ENCODE measurements at regions not wholly inside any gene's neighbourhood (a gene's known extent, or its start where the extent isn't known, plus 50 kb on each side); places are given as distances from the start of the nearest gene placed in this dataset.

DNA sequence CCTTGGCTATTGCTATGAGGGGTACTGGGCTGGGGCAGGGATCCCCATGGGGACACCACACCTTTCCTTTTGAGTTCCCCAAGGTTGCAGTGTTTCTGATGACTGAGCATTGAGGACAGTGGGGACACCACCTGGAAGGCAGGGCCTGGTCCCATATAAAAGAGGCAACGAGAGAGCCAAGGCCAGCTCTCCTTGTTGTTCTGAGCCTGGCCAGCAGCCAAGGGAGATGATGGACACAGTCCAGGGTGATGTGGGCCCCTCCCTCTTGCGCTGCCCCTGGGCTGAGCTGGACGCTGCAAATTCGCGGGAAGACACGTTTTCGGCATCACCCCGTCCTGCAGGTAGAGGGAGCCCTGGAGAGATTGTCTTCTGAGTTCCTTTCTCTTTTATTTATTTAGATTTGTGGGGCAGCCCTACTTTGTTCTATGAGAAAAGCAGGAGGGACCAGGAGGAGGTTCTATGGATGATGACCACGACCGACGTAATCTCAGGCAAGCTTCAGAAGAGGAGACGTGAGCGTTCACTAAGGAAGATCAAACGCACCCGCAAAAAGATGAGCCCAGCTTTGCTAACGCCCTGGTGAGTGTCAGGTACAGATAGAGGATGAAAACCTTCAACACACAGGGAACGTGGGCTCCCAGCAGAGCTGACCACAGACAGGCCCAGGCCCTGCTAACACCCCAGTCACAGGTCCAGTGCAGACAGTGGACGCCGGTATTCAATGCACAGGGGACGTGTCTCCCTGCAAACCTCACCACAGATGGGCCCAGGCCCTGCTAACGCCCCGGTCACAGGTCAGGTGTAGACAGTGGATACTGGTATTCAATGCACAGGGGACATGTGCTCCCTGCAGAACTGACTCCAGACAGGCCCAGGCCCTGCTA is 97.4 kb downstream of the SHOX start:
- no peak overlapping the region for H3K4me3 ChIP-seq
- no peak for TF ChIP-seq POLR2A (IDR thresholded peaks at IDR 0.05)
- TF ChIP-seq, protein P1, sequence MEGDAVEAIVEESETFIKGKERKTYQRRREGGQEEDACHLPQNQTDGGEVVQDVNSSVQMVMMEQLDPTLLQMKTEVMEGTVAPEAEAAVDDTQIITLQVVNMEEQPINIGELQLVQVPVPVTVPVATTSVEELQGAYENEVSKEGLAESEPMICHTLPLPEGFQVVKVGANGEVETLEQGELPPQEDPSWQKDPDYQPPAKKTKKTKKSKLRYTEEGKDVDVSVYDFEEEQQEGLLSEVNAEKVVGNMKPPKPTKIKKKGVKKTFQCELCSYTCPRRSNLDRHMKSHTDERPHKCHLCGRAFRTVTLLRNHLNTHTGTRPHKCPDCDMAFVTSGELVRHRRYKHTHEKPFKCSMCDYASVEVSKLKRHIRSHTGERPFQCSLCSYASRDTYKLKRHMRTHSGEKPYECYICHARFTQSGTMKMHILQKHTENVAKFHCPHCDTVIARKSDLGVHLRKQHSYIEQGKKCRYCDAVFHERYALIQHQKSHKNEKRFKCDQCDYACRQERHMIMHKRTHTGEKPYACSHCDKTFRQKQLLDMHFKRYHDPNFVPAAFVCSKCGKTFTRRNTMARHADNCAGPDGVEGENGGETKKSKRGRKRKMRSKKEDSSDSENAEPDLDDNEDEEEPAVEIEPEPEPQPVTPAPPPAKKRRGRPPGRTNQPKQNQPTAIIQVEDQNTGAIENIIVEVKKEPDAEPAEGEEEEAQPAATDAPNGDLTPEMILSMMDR (IDR thresholded peaks at IDR 0.05) = no peak
- no peaks in the 10 kb centered on the region for H3K4me1 ChIP-seq
- H3K27me3 ChIP-seq = no peaks in the 10 kb centered on the region
- intact Hi-C loops (cut with DNase I) = no loop called here
- H3K27ac ChIP-seq = no peak overlapping the region
- H3K9me3 ChIP-seq = no peaks in the 10 kb centered on the region
- WGBS, 2 donors = 45 to 49% methylated on average over 14 to 22 of the region's 22 CpGs
- ATAC-seq = no peak
- DNase-seq = peak in 1 of 4 donors; percentile 13
- H3K36me3 ChIP-seq (replicated peaks in 1 of 2; ENCODE audit: insufficient read depth in 1 of 2, low read depth in 2 of 2) = no peaks in the 10 kb centered on the region

DNA sequence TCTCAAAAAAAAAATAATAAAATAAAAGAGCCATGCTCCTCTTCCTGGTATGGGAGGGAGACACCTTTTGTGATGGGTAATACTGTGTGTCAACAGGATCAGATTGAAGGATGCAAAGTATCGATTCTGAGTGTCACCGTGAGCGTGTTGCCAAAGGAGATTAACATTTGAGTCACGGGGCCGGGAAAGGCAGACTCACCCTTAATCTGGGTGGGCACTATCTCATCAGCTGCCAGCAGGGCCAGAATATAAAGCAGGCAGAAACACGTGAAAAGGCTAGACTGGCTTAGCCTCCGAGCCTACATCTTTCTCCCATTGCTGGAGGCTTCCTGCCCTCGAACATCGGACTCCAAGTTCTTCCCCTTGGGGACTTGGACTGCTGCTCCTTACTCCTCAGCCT is 95.4 kb downstream of the SHOX start:
- H3K4me3 ChIP-seq = no peak overlapping the region
- no peak overlapping the region for H3K27ac ChIP-seq
- no peak for TF ChIP-seq POLR2A (IDR thresholded peaks at IDR 0.05)
- TF ChIP-seq, protein P1 (IDR thresholded peaks at IDR 0.05) = no peak
- no peaks in the 10 kb centered on the region for H3K9me3 ChIP-seq
- intact Hi-C loops (cut with DNase I) = no loop called here
- WGBS, 2 donors = 90 to 93% methylated on average over 9 of the region's 9 CpGs
- no peaks in the 10 kb centered on the region for H3K27me3 ChIP-seq
- ATAC-seq (no peak), DNase-seq (no peak)
- no peaks in the 10 kb centered on the region for H3K36me3 ChIP-seq (replicated peaks in 1 of 2; ENCODE audit: insufficient read depth in 1 of 2, low read depth in 2 of 2)
- H3K4me1 ChIP-seq = no peaks in the 10 kb centered on the region

DNA sequence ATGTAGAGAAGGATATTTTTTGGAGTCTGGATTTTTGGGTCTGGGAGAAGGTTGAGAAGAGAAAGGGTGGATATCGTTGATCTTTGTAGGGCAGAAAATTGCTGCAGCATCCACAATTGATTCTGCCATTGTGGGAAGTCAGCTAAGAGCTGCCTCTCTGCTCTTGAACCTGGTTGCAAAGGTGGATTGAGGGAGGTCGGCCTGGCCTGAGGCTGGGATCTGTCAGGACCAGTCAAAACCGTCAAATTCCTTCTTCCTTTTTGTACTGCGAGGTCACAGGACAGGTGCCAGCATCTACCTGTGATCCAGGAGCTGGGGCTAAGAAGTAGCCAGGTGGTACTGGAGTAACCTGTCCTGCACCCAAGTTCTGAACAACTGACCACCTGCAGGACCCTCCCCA is 93.7 kb downstream of the SHOX start:
- DNase-seq (no peak), ATAC-seq (no peak)
- H3K36me3 ChIP-seq (replicated peaks in 1 of 2; ENCODE audit: insufficient read depth in 1 of 2, low read depth in 2 of 2) = no peaks in the 10 kb centered on the region
- no peak overlapping the region for H3K27ac ChIP-seq
- no peaks in the 10 kb centered on the region for H3K9me3 ChIP-seq
- H3K4me1 ChIP-seq = no peaks in the 10 kb centered on the region
- H3K27me3 ChIP-seq = no peaks in the 10 kb centered on the region
- TF ChIP-seq, protein P1 (IDR thresholded peaks at IDR 0.05) = no peak
- no peak for TF ChIP-seq POLR2A (IDR thresholded peaks at IDR 0.05)
- intact Hi-C loops (cut with DNase I) = no loop called here
- no peak overlapping the region for H3K4me3 ChIP-seq
- 87 to 92% methylated on average over 4 of the region's 4 CpGs for whole genome bisulfite sequencing, 2 donors

DNA sequence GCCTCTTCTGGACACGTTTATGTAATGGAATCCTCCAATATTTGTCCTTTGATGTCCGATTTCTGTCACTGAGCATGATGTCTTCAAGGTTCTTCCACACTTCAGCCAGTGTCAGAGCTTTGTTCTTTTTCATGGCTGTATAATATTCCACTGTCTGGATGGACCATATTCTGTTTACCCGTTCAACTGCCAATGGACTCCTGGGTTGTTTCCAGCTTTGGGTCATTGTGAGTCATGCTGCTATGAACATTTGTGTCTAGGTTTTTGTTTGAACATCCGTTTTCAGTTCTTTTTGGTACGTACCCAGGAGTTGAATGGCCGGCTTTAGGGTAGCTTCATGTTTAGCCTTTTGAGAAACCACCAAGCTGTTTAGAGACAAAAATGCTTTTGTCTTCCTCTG is 93.2 kb downstream of the SHOX start:
- no peak overlapping the region for H3K27ac ChIP-seq
- ATAC-seq = no peak
- H3K27me3 ChIP-seq = no peaks in the 10 kb centered on the region
- WGBS, 2 donors = 67 to 73% methylated on average over 5 to 6 of the region's 6 CpGs
- DNase-seq = no peak
- no peak overlapping the region for H3K4me3 ChIP-seq
- no peaks in the 10 kb centered on the region for H3K36me3 ChIP-seq (replicated peaks in 1 of 2; ENCODE audit: insufficient read depth in 1 of 2, low read depth in 2 of 2)
- TF ChIP-seq, protein P1 (IDR thresholded peaks at IDR 0.05) = no peak
- TF ChIP-seq POLR2A (IDR thresholded peaks at IDR 0.05) = no peak
- no peaks in the 10 kb centered on the region for H3K9me3 ChIP-seq
- intact Hi-C loops (cut with DNase I) = no loop called here
- H3K4me1 ChIP-seq = no peaks in the 10 kb centered on the region

DNA sequence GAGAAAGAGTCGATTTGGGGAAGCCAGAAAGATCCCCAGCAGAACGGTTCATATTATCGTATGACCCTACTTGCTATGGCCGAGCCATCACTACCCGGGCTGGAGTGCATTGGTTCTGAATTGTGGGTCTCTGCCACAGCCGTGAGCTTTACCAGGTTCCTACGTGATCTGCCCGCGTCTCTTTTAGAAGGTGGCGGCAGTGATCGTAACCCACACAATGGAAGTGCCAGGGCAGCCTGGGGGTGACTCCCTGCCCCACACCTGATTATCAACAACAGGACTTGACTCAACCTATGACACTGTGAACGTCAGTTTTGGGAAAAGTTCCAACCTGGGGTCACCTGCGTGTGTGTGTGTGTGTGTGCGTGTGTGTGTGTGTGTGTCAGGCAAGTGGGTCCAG is 90.8 kb downstream of the SHOX start:
- H3K27ac ChIP-seq = no peak overlapping the region
- TF ChIP-seq POLR2A (IDR thresholded peaks at IDR 0.05) = no peak
- TF ChIP-seq, protein P1 (IDR thresholded peaks at IDR 0.05) = no peak
- H3K9me3 ChIP-seq = no peaks in the 10 kb centered on the region
- DNase-seq = no peak
- H3K4me1 ChIP-seq = no peaks in the 10 kb centered on the region
- no peaks in the 10 kb centered on the region for H3K27me3 ChIP-seq
- H3K36me3 ChIP-seq (replicated peaks in 1 of 2; ENCODE audit: insufficient read depth in 1 of 2, low read depth in 2 of 2) = no peaks in the 10 kb centered on the region
- intact Hi-C loops (cut with DNase I) = no loop called here
- no peak for ATAC-seq
- H3K4me3 ChIP-seq = no peak overlapping the region
- WGBS, 2 donors = 76 to 77% methylated on average over 14 of the region's 14 CpGs
